ENCODE measurements at regions not wholly inside any gene's neighbourhood (a gene's known extent, or its start where the extent isn't known, plus 50 kb on each side); places are given as distances from the start of the nearest gene placed in this dataset.

DNA sequence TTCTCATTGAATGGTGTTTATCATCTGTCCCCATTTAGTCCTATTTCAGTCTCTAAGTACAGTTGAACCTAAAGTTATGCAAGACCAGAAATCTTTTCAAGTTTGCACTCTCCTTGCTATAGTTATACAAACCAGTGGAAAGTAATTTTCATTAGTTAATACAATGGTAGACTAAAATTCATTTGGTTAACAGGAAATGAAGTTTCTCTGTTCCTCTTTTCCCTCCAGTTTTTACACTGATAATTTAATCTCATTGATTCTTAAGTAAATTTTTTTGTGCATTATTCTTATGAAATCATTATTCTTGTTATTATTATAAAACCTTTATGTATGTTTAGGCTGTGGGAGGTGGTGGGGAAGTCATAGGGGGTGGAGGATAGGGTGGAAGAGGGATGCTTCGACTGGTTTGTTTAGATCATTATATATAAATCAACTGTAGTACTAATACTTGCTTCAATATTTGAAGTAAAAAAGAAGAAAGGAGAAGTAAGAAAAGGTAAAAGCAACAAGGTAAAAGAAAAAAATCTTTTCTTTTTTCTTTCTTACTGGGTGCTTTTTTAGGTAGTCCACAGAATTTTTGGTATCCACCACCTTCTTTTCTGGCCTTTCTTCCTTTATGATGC, 104.1 kb downstream of the GPR85 start:
- TF ChIP-seq, protein P1, sequence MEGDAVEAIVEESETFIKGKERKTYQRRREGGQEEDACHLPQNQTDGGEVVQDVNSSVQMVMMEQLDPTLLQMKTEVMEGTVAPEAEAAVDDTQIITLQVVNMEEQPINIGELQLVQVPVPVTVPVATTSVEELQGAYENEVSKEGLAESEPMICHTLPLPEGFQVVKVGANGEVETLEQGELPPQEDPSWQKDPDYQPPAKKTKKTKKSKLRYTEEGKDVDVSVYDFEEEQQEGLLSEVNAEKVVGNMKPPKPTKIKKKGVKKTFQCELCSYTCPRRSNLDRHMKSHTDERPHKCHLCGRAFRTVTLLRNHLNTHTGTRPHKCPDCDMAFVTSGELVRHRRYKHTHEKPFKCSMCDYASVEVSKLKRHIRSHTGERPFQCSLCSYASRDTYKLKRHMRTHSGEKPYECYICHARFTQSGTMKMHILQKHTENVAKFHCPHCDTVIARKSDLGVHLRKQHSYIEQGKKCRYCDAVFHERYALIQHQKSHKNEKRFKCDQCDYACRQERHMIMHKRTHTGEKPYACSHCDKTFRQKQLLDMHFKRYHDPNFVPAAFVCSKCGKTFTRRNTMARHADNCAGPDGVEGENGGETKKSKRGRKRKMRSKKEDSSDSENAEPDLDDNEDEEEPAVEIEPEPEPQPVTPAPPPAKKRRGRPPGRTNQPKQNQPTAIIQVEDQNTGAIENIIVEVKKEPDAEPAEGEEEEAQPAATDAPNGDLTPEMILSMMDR (IDR thresholded peaks at IDR 0.05), result no peak
- no peak for TF ChIP-seq POLR2AphosphoS5 (IDR thresholded peaks at IDR 0.05)
- TF ChIP-seq POLR2A (IDR thresholded peaks at IDR 0.05), result no peak

All from gastroesophageal sphincter (tissue), 3 donors.